NB4 (cell line): ENCODE measurements at regions not wholly inside any gene's neighbourhood (a gene's known extent, or its start where the extent isn't known, plus 50 kb on each side); places are given as distances from the start of the nearest gene placed in this dataset.

Experiments used
- MYC ChIP-seq: IDR thresholded peaks from 2 replicates; pipeline ENCODE4 v1.6.1; 2011; ENCODE audit warnings: low read depth, low read length
- POLR2A ChIP-seq: IDR thresholded peaks from 2 replicates; pipeline ENCODE4 v1.6.1; 2011; ENCODE audit warnings: mild to moderate bottlenecking; ENCODE audit not compliant: insufficient read length; ENCODE audit errors: extremely low read depth
- TF ChIP-seq, protein P1 (sequence below): IDR thresholded peaks from one replicate; pipeline ENCODE4 v1.5.1; 2012; ENCODE audit warnings: low read depth, low read length
- TF ChIP-seq, protein P2 (sequence below): IDR thresholded peaks from 2 replicates; pipeline ENCODE4 v1.6.1; 2011; ENCODE audit warnings: low read depth, low read length

DNA sequence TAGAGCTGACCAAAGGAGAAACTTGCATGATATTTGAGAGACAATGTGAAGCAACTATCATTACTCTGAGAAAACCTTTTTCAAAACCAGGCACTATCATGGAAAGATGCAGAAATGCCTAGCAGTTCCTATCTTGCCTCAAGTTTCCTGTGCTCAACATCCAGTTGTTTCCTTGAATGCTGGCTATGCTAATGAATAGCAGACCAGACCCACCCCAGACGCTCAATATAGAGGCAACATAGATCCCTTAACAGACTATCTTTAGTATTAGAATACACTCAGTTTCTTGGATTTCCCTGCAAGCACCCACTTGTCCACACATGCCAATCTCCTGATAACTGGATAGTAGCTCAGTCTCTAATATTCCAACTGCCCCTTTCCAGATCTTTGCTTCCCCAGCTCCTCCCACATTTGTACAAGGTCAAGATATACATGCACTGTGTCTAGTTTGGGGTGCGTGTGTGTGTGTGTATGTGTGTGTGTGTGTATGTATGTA, 93.3 kb upstream of the PCSK5 start:
- TF ChIP-seq POLR2A = no peak
- TF ChIP-seq, protein P1, sequence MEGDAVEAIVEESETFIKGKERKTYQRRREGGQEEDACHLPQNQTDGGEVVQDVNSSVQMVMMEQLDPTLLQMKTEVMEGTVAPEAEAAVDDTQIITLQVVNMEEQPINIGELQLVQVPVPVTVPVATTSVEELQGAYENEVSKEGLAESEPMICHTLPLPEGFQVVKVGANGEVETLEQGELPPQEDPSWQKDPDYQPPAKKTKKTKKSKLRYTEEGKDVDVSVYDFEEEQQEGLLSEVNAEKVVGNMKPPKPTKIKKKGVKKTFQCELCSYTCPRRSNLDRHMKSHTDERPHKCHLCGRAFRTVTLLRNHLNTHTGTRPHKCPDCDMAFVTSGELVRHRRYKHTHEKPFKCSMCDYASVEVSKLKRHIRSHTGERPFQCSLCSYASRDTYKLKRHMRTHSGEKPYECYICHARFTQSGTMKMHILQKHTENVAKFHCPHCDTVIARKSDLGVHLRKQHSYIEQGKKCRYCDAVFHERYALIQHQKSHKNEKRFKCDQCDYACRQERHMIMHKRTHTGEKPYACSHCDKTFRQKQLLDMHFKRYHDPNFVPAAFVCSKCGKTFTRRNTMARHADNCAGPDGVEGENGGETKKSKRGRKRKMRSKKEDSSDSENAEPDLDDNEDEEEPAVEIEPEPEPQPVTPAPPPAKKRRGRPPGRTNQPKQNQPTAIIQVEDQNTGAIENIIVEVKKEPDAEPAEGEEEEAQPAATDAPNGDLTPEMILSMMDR = no peak
- TF ChIP-seq MYC = no peak
- TF ChIP-seq, protein P2, sequence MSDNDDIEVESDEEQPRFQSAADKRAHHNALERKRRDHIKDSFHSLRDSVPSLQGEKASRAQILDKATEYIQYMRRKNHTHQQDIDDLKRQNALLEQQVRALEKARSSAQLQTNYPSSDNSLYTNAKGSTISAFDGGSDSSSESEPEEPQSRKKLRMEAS = no peak
